Naive B cell (primary cell): ENCODE measurements at regions not wholly inside any gene's neighbourhood (a gene's known extent, or its start where the extent isn't known, plus 50 kb on each side); places are given as distances from the start of the nearest gene placed in this dataset.

ENCODE experiments used
- ATAC-seq, 2 donors: fragments of 150-1000 bp; cut with Tn5 transposase; 2 replicates each; pipeline ENCODE4 v1.10.0; 2021; ENCODE audit warnings: low read depth in 2 of 2, mild to moderate bottlenecking in 2 of 2, moderate library complexity in 2 of 2
- DNase-seq: peaks from one replicate; pipeline ENCODE4 v3.0.0; 2022
- H3K27ac Mint-ChIP-seq, 6 donors: one replicate each; pipeline ENCODE4 v1.8.0; 2020 to 2022; ENCODE audit warnings: mild to moderate bottlenecking in 6 of 6, mixed read lengths in 6 of 6, moderate library complexity in 5 of 6, inconsistent platforms in 2 of 6
- H3K27me3 Mint-ChIP-seq, 3 donors: one replicate each; pipeline ENCODE4 v1.8.0; 2021 to 2022; ENCODE audit warnings: mixed read lengths in 3 of 3, mild to moderate bottlenecking in 1 of 3
- H3K36me3 Mint-ChIP-seq, 2 donors: one replicate each; pipeline ENCODE4 v1.8.0; 2020 to 2022; ENCODE audit warnings: mixed read lengths in 2 of 2, inconsistent platforms in 1 of 2, mild to moderate bottlenecking in 1 of 2
- H3K4me1 Mint-ChIP-seq, 3 donors: one replicate each; pipeline ENCODE4 v1.8.0; 2020 to 2022; ENCODE audit warnings: mixed read lengths in 3 of 3, inconsistent platforms in 1 of 3, mild to moderate bottlenecking in 1 of 3, moderate library complexity in 1 of 3
- H3K4me3 Mint-ChIP-seq, 8 donors: one replicate each; pipeline ENCODE4 v1.8.0; 2020 to 2022; ENCODE audit warnings: mild to moderate bottlenecking in 8 of 8, mixed read lengths in 8 of 8, moderate library complexity in 8 of 8, inconsistent platforms in 2 of 8
- H3K9me3 Mint-ChIP-seq, 7 donors: one replicate each; pipeline ENCODE4 v1.8.0; 2020 to 2022; ENCODE audit warnings: mixed read lengths in 7 of 7, mild to moderate bottlenecking in 5 of 7, inconsistent platforms in 2 of 7, moderate library complexity in 1 of 7

GRCh38 chr2:146031158-146031557 is 1511.2 kb upstream of the ZEB2 start:
- Mint-ChIP-seq H3K9me3 (peaks cover 0 to 2% (median 0%) of the 10 kb centered on the region in 7 donors), H3K27ac (no peak overlapping the region), H3K36me3 (no peaks in the 10 kb centered on the region), H3K4me3 (no peak overlapping the region), H3K4me1 (no peaks in the 10 kb centered on the region), H3K27me3 (no peaks in the 10 kb centered on the region)
- no peak for ATAC-seq
- DNase-seq = no peak

GRCh38 chr2:146027156-146027555 is 1507.2 kb upstream of the ZEB2 start:
- Mint-ChIP-seq H3K4me1 (no peaks in the 10 kb centered on the region), H3K36me3 (no peaks in the 10 kb centered on the region), H3K27me3 (peaks cover 0 to 3% (median 0%) of the 10 kb centered on the region in 3 donors), H3K4me3 (no peak overlapping the region), H3K9me3 (peaks cover 0 to 2% (median 0%) of the 10 kb centered on the region in 7 donors), H3K27ac (no peak overlapping the region)
- ATAC-seq (no peak), DNase-seq (no peak)

GRCh38 chr2:146025519-146025918 is 1505.6 kb upstream of the ZEB2 start:
- Mint-ChIP-seq H3K27me3 (peaks cover 0 to 10% (median 0%) of the 10 kb centered on the region in 3 donors), H3K9me3 (peaks cover 0 to 2% (median 0%) of the 10 kb centered on the region in 7 donors), H3K36me3 (no peaks in the 10 kb centered on the region), H3K27ac (no peak overlapping the region), H3K4me3 (no peak overlapping the region), H3K4me1 (no peaks in the 10 kb centered on the region)
- DNase-seq (no peak), ATAC-seq (no peak)

- DNase-seq = no peak
- Mint-ChIP-seq H3K27ac (no peak overlapping the region), H3K36me3 (no peaks in the 10 kb centered on the region), H3K4me1 (no peaks in the 10 kb centered on the region), H3K27me3 (peaks cover 0 to 10% (median 0%) of the 10 kb centered on the region in 3 donors), H3K4me3 (no peak overlapping the region), H3K9me3 (peaks cover 0 to 2% (median 0%) of the 10 kb centered on the region in 7 donors)
- no peak for ATAC-seq
Observed at GRCh38 chr2:146024212-146024743, 1504.4 kb upstream of the ZEB2 start.

- ATAC-seq = no peak
- Mint-ChIP-seq H3K4me3 (no peak overlapping the region), H3K36me3 (no peaks in the 10 kb centered on the region), H3K9me3 (peaks cover 0 to 1% (median 0%) of the 10 kb centered on the region in 7 donors), H3K27ac (no peak overlapping the region), H3K27me3 (no peaks in the 10 kb centered on the region), H3K4me1 (no peaks in the 10 kb centered on the region)
- no peak for DNase-seq
Observed at GRCh38 chr2:146004462-146004861, 1484.5 kb upstream of the ZEB2 start.

GRCh38 chr2:146003337-146003736 is 1483.4 kb upstream of the ZEB2 start:
- H3K27me3 Mint-ChIP-seq = no peaks in the 10 kb centered on the region
- no peak overlapping the region for H3K4me3 Mint-ChIP-seq
- H3K36me3 Mint-ChIP-seq = no peaks in the 10 kb centered on the region
- DNase-seq (no peak), ATAC-seq (no peak)
- no peak overlapping the region for H3K27ac Mint-ChIP-seq
- H3K4me1 Mint-ChIP-seq = no peaks in the 10 kb centered on the region
- H3K9me3 Mint-ChIP-seq = peaks cover 0 to 2% (median 0%) of the 10 kb centered on the region in 7 donors

- H3K4me1 Mint-ChIP-seq = no peaks in the 10 kb centered on the region
- H3K9me3 Mint-ChIP-seq = peaks cover 6 to 26% (median 21%) of the 10 kb centered on the region in 7 donors
- H3K4me3 Mint-ChIP-seq = no peak overlapping the region
- no peak for DNase-seq
- H3K27me3 Mint-ChIP-seq = no peaks in the 10 kb centered on the region
- ATAC-seq = no peak
- H3K36me3 Mint-ChIP-seq = peaks cover 0 to 17% of the 10 kb centered on the region in 2 donors
- no peak overlapping the region for H3K27ac Mint-ChIP-seq
Observed at GRCh38 chr2:145994910-145995309, 1475.0 kb upstream of the ZEB2 start.

- Mint-ChIP-seq H3K4me3 (no peak overlapping the region), H3K36me3 (peaks cover 0 to 17% of the 10 kb centered on the region in 2 donors), H3K4me1 (no peaks in the 10 kb centered on the region), H3K27ac (no peak overlapping the region), H3K9me3 (peaks cover 6 to 27% (median 18%) of the 10 kb centered on the region in 7 donors), H3K27me3 (no peaks in the 10 kb centered on the region)
- no peak for ATAC-seq
- no peak for DNase-seq
Observed at GRCh38 chr2:145992572-145992971, 1472.7 kb upstream of the ZEB2 start.

- Mint-ChIP-seq H3K27me3 (no peaks in the 10 kb centered on the region), H3K27ac (no peak overlapping the region), H3K9me3 (peaks cover 0 to 8% (median 3%) of the 10 kb centered on the region in 7 donors), H3K36me3 (no peaks in the 10 kb centered on the region), H3K4me3 (no peak overlapping the region), H3K4me1 (no peaks in the 10 kb centered on the region)
- ATAC-seq (no peak), DNase-seq (no peak)
Observed at GRCh38 chr2:145987793-145988192, 1467.9 kb upstream of the ZEB2 start.

GRCh38 chr2:145985517-145985916 is 1465.6 kb upstream of the ZEB2 start:
- H3K27ac Mint-ChIP-seq = no peak overlapping the region
- H3K4me1 Mint-ChIP-seq = no peaks in the 10 kb centered on the region
- H3K36me3 Mint-ChIP-seq = no peaks in the 10 kb centered on the region
- H3K9me3 Mint-ChIP-seq = peaks cover 0 to 3% (median 0%) of the 10 kb centered on the region in 7 donors
- no peak for DNase-seq
- no peaks in the 10 kb centered on the region for H3K27me3 Mint-ChIP-seq
- no peak for ATAC-seq
- no peak overlapping the region for H3K4me3 Mint-ChIP-seq

- DNase-seq = no peak
- no peak overlapping the region for H3K4me3 Mint-ChIP-seq
- no peaks in the 10 kb centered on the region for H3K27me3 Mint-ChIP-seq
- ATAC-seq = no peak
- no peaks in the 10 kb centered on the region for H3K4me1 Mint-ChIP-seq
- H3K36me3 Mint-ChIP-seq = no peaks in the 10 kb centered on the region
- no peaks in the 10 kb centered on the region for H3K9me3 Mint-ChIP-seq
- H3K27ac Mint-ChIP-seq = peak overlapping the region in 1 of 6 donors; percentile 0
Observed at GRCh38 chr2:145984580-145984979, 1464.7 kb upstream of the ZEB2 start.

- DNase-seq (no peak), ATAC-seq (no peak)
- no peaks in the 10 kb centered on the region for H3K4me1 Mint-ChIP-seq
- no peak overlapping the region for H3K4me3 Mint-ChIP-seq
- H3K9me3 Mint-ChIP-seq = no peaks in the 10 kb centered on the region
- H3K27me3 Mint-ChIP-seq = no peaks in the 10 kb centered on the region
- H3K36me3 Mint-ChIP-seq = no peaks in the 10 kb centered on the region
- H3K27ac Mint-ChIP-seq = no peak overlapping the region
Observed at GRCh38 chr2:145980318-145980717, 1460.4 kb upstream of the ZEB2 start.

GRCh38 chr2:145975406-145975805 is 1455.5 kb upstream of the ZEB2 start:
- DNase-seq (no peak), ATAC-seq (no peak)
- no peaks in the 10 kb centered on the region for H3K27me3 Mint-ChIP-seq
- H3K4me1 Mint-ChIP-seq = no peaks in the 10 kb centered on the region
- no peaks in the 10 kb centered on the region for H3K9me3 Mint-ChIP-seq
- H3K27ac Mint-ChIP-seq = no peak overlapping the region
- H3K36me3 Mint-ChIP-seq = no peaks in the 10 kb centered on the region
- H3K4me3 Mint-ChIP-seq = no peak overlapping the region

- Mint-ChIP-seq H3K9me3 (peaks cover 3 to 30% (median 12%) of the 10 kb centered on the region in 7 donors), H3K4me3 (no peak overlapping the region), H3K27me3 (peaks cover 3 to 11% (median 5%) of the 10 kb centered on the region in 3 donors), H3K36me3 (peaks cover 0 to 19% of the 10 kb centered on the region in 2 donors), H3K27ac (no peak overlapping the region), H3K4me1 (no peaks in the 10 kb centered on the region)
- DNase-seq = no peak
- no peak for ATAC-seq
Observed at GRCh38 chr2:145961846-145962245, 1441.9 kb upstream of the ZEB2 start.
